Hippocampal formation (tissue), 2 donors: ENCODE measurements at regions not wholly inside any gene's neighbourhood (a gene's known extent, or its start where the extent isn't known, plus 50 kb on each side); places are given as distances from the start of the nearest gene placed in this dataset.

ENCODE experiments used
- DNase-seq, 2 donors: peaks; one replicate each; lab custom pipeline; 2025; lab: John Stamatoyannopoulos, UW

GRCh38 chr13:73934771-73935170 is 199.4 kb downstream of the KLF12 start:
- no peak for DNase-seq

GRCh38 chr13:73934215-73934641 is 200.0 kb downstream of the KLF12 start:
- DNase-seq: no peak

GRCh38 chr13:73933795-73934194 is 200.4 kb downstream of the KLF12 start:
- DNase-seq: no peak

GRCh38 chr13:73932091-73932490 is 202.1 kb downstream of the KLF12 start:
- no peak for DNase-seq

- DNase-seq: no peak
Observed at GRCh38 chr13:73929287-73929932, 204.8 kb downstream of the KLF12 start.

GRCh38 chr13:73924607-73925006 is 209.6 kb downstream of the KLF12 start:
- DNase-seq: no peak

- DNase-seq: no peak
Observed at GRCh38 chr13:73922493-73923393, 211.5 kb downstream of the KLF12 start.

- no peak for DNase-seq
Observed at GRCh38 chr13:73918691-73919090, 215.5 kb downstream of the KLF12 start.

GRCh38 chr13:73913751-73914518 is 220.3 kb downstream of the KLF12 start:
- no peak for DNase-seq

- DNase-seq: no peak
Observed at GRCh38 chr13:73913079-73913740, 221.0 kb downstream of the KLF12 start.

GRCh38 chr13:73911361-73911760 is 222.8 kb downstream of the KLF12 start:
- no peak for DNase-seq

- DNase-seq: no peak
Observed at GRCh38 chr13:73910733-73911132, 223.5 kb downstream of the KLF12 start.

- DNase-seq: no peak
Observed at GRCh38 chr13:73908809-73909208, 225.4 kb downstream of the KLF12 start.

- no peak for DNase-seq
Observed at GRCh38 chr13:73904625-73905024, 229.6 kb downstream of the KLF12 start.

GRCh38 chr13:73903561-73903960 is 230.6 kb downstream of the KLF12 start:
- DNase-seq: no peak

- no peak for DNase-seq
Observed at GRCh38 chr13:73902847-73903246, 231.4 kb downstream of the KLF12 start.

GRCh38 chr13:73902296-73902695 is 231.9 kb downstream of the KLF12 start:
- DNase-seq: no peak

- DNase-seq: no peak
Observed at GRCh38 chr13:73901324-73902068, 232.7 kb downstream of the KLF12 start.

GRCh38 chr13:73900591-73900990 is 233.6 kb downstream of the KLF12 start:
- DNase-seq: no peak

GRCh38 chr13:73898899-73899298 is 235.3 kb downstream of the KLF12 start:
- DNase-seq: no peak

- no peak for DNase-seq
Observed at GRCh38 chr13:73898276-73898675, 235.9 kb downstream of the KLF12 start.
